Activated CD8-positive, alpha-beta memory T cell treated with anti-CD3 and anti-CD28 coated beads, Interleukin-2, amount 10 ng/mL, durations not matched to agents 7 days and 5 days (primary cell): ENCODE measurements at regions not wholly inside any gene's neighbourhood (a gene's known extent, or its start where the extent isn't known, plus 50 kb on each side); places are given as distances from the start of the nearest gene placed in this dataset.
"Not testable (repeated sequence)": the region's sequence is repeated elsewhere in the genome, so short reads cannot be mapped to it uniquely, and the experiment has no call there.

Experiments
- ATAC-seq: fragments of 150-1000 bp; cut with Tn5 transposase; one replicate; pipeline ENCODE4 v1.10.0; 2021; ENCODE audit warnings: moderate library complexity
- CTCF ChIA-PET: fragments of 350-600 bp; sonication (Branson Sonifier 250); formaldehyde crosslinking; loops from one replicate; lab custom pipeline; 2021; ENCODE audit warnings: antibody characterized with exemption; lab: Charles Lee
- DNase-seq: peaks from one replicate; pipeline ENCODE4 v3.0.0-alpha.2; 2020
- H3K27ac Mint-ChIP-seq: one replicate; pipeline ENCODE4 v1.8.0; 2021; ENCODE audit warnings: mild to moderate bottlenecking, mixed read lengths
- H3K27me3 Mint-ChIP-seq: one replicate; pipeline ENCODE4 v1.8.0; 2021; ENCODE audit warnings: mixed read lengths
- H3K36me3 Mint-ChIP-seq: one replicate; pipeline ENCODE4 v1.8.0; 2021; ENCODE audit warnings: mild to moderate bottlenecking, mixed read lengths
- H3K4me1 Mint-ChIP-seq: one replicate; pipeline ENCODE4 v1.8.0; 2021; ENCODE audit warnings: mixed read lengths
- H3K4me3 Mint-ChIP-seq: one replicate; pipeline ENCODE4 v1.8.0; 2021; ENCODE audit warnings: mild to moderate bottlenecking, moderate library complexity, mixed read lengths
- H3K9me3 Mint-ChIP-seq: one replicate; pipeline ENCODE4 v1.8.0; 2022; ENCODE audit warnings: low read depth, mixed read lengths

GRCh38 chr3:542021-542420 lies 345.5 kb downstream of the CHL1 start:
- Mint-ChIP-seq H3K36me3 (no peaks in the 10 kb centered on the region), H3K27ac (no peak overlapping the region), H3K27me3 (no peaks in the 10 kb centered on the region), H3K4me1 (no peaks in the 10 kb centered on the region), H3K4me3 (no peak overlapping the region), H3K9me3 (peaks cover 15% of the 10 kb centered on the region)
- no peak for ATAC-seq
- DNase-seq, result no peak
- CTCF ChIA-PET, result no interaction called here

- ATAC-seq (no peak), DNase-seq (no peak)
- H3K9me3 Mint-ChIP-seq, result peaks cover 10% of the 10 kb centered on the region
- no peaks in the 10 kb centered on the region for H3K36me3 Mint-ChIP-seq
- H3K4me1 Mint-ChIP-seq, result no peaks in the 10 kb centered on the region
- CTCF ChIA-PET, result no interaction called here
- no peak overlapping the region for H3K27ac Mint-ChIP-seq
- H3K4me3 Mint-ChIP-seq, result no peak overlapping the region
- H3K27me3 Mint-ChIP-seq, result no peaks in the 10 kb centered on the region
Observed at GRCh38 chr3:549636-550035, 353.1 kb downstream of the CHL1 start.

- no peak for ATAC-seq
- peaks cover 9% of the 10 kb centered on the region for H3K9me3 Mint-ChIP-seq
- no peak overlapping the region for H3K4me3 Mint-ChIP-seq
- CTCF ChIA-PET, result no interaction called here
- no peaks in the 10 kb centered on the region for H3K36me3 Mint-ChIP-seq
- no peaks in the 10 kb centered on the region for H3K27me3 Mint-ChIP-seq
- H3K27ac Mint-ChIP-seq, result no peak overlapping the region
- H3K4me1 Mint-ChIP-seq, result no peaks in the 10 kb centered on the region
- no peak for DNase-seq
Observed at GRCh38 chr3:550471-550870, 353.9 kb downstream of the CHL1 start.

GRCh38 chr3:557972-558371 lies 361.4 kb downstream of the CHL1 start:
- ATAC-seq (no peak), DNase-seq (no peak)
- no peak overlapping the region for H3K4me3 Mint-ChIP-seq
- no peaks in the 10 kb centered on the region for H3K36me3 Mint-ChIP-seq
- CTCF ChIA-PET, result no interaction called here
- no peaks in the 10 kb centered on the region for H3K4me1 Mint-ChIP-seq
- H3K27me3 Mint-ChIP-seq, result no peaks in the 10 kb centered on the region
- H3K27ac Mint-ChIP-seq, result no peak overlapping the region
- peaks cover 4% of the 10 kb centered on the region for H3K9me3 Mint-ChIP-seq

GRCh38 chr3:567488-568185 lies 371.1 kb downstream of the CHL1 start:
- CTCF ChIA-PET, result no interaction called here
- no peak overlapping the region for H3K4me3 Mint-ChIP-seq
- no peaks in the 10 kb centered on the region for H3K27me3 Mint-ChIP-seq
- H3K9me3 Mint-ChIP-seq, result peaks cover 2% of the 10 kb centered on the region
- H3K27ac Mint-ChIP-seq, result no peak overlapping the region
- ATAC-seq (no peak), DNase-seq (no peak)
- no peaks in the 10 kb centered on the region for H3K36me3 Mint-ChIP-seq
- H3K4me1 Mint-ChIP-seq, result no peaks in the 10 kb centered on the region

- H3K36me3 Mint-ChIP-seq, CTCF ChIA-PET, H3K27ac Mint-ChIP-seq, H3K27me3 Mint-ChIP-seq, H3K9me3 Mint-ChIP-seq, H3K4me1 Mint-ChIP-seq, DNase-seq, H3K4me3 Mint-ChIP-seq, ATAC-seq: not testable (repeated sequence)
Observed at GRCh38 chr3:579529-579928, 383.0 kb downstream of the CHL1 start.

- H3K4me3 Mint-ChIP-seq, ATAC-seq, H3K4me1 Mint-ChIP-seq, H3K36me3 Mint-ChIP-seq, H3K27ac Mint-ChIP-seq, H3K9me3 Mint-ChIP-seq, H3K27me3 Mint-ChIP-seq, CTCF ChIA-PET, DNase-seq: not testable (repeated sequence)
Observed at GRCh38 chr3:589066-589465, 392.5 kb downstream of the CHL1 start.

- CTCF ChIA-PET, DNase-seq, H3K9me3 Mint-ChIP-seq, H3K27me3 Mint-ChIP-seq, ATAC-seq, H3K27ac Mint-ChIP-seq, H3K36me3 Mint-ChIP-seq, H3K4me1 Mint-ChIP-seq, H3K4me3 Mint-ChIP-seq: not testable (repeated sequence)
Observed at GRCh38 chr3:597304-597703, 400.7 kb downstream of the CHL1 start.

GRCh38 chr3:597746-598145 lies 401.2 kb downstream of the CHL1 start:
- ATAC-seq, H3K9me3 Mint-ChIP-seq, H3K4me3 Mint-ChIP-seq, H3K27me3 Mint-ChIP-seq, H3K27ac Mint-ChIP-seq, H3K4me1 Mint-ChIP-seq, H3K36me3 Mint-ChIP-seq, CTCF ChIA-PET, DNase-seq: not testable (repeated sequence)

- ATAC-seq, H3K27me3 Mint-ChIP-seq, H3K4me3 Mint-ChIP-seq, H3K27ac Mint-ChIP-seq, DNase-seq, CTCF ChIA-PET, H3K36me3 Mint-ChIP-seq, H3K4me1 Mint-ChIP-seq, H3K9me3 Mint-ChIP-seq: not testable (repeated sequence)
Observed at GRCh38 chr3:607480-607879, 410.9 kb downstream of the CHL1 start.

GRCh38 chr3:621714-622113 lies 425.2 kb downstream of the CHL1 start:
- Mint-ChIP-seq H3K4me1 (no peaks in the 10 kb centered on the region), H3K36me3 (no peaks in the 10 kb centered on the region), H3K27ac (no peak overlapping the region), H3K27me3 (no peaks in the 10 kb centered on the region), H3K9me3 (no peaks in the 10 kb centered on the region), H3K4me3 (no peak overlapping the region)
- no peak for DNase-seq
- no peak for ATAC-seq
- CTCF ChIA-PET, result no interaction called here

GRCh38 chr3:622314-622713 lies 425.8 kb downstream of the CHL1 start:
- DNase-seq (no peak), ATAC-seq (no peak)
- H3K9me3 Mint-ChIP-seq, result no peaks in the 10 kb centered on the region
- H3K27me3 Mint-ChIP-seq, result no peaks in the 10 kb centered on the region
- no peaks in the 10 kb centered on the region for H3K4me1 Mint-ChIP-seq
- CTCF ChIA-PET, result no interaction called here
- no peak overlapping the region for H3K27ac Mint-ChIP-seq
- H3K36me3 Mint-ChIP-seq, result no peaks in the 10 kb centered on the region
- no peak overlapping the region for H3K4me3 Mint-ChIP-seq

- Mint-ChIP-seq H3K9me3 (no peaks in the 10 kb centered on the region), H3K36me3 (no peaks in the 10 kb centered on the region), H3K27me3 (no peaks in the 10 kb centered on the region), H3K4me1 (no peaks in the 10 kb centered on the region), H3K27ac (no peak overlapping the region), H3K4me3 (no peak overlapping the region)
- CTCF ChIA-PET, result no interaction called here
- DNase-seq (no peak), ATAC-seq (no peak)
Observed at GRCh38 chr3:623914-624545, 427.5 kb downstream of the CHL1 start.

GRCh38 chr3:632571-633170 lies 436.1 kb downstream of the CHL1 start:
- ATAC-seq (no peak), DNase-seq (peak; percentile 43)
- no peaks in the 10 kb centered on the region for H3K9me3 Mint-ChIP-seq
- no peaks in the 10 kb centered on the region for H3K36me3 Mint-ChIP-seq
- H3K27ac Mint-ChIP-seq, result no peak overlapping the region
- CTCF ChIA-PET, result no interaction called here
- no peaks in the 10 kb centered on the region for H3K27me3 Mint-ChIP-seq
- H3K4me3 Mint-ChIP-seq, result no peak overlapping the region
- H3K4me1 Mint-ChIP-seq, result no peaks in the 10 kb centered on the region
